GM21619 (cell line): ENCODE measurements at regions not wholly inside any gene's neighbourhood (a gene's known extent, or its start where the extent isn't known, plus 50 kb on each side); places are given as distances from the start of the nearest gene placed in this dataset.

ENCODE experiments used
- ATAC-seq: cut with Tn5 transposase; IDR thresholded peaks from one replicate; pipeline ENCODE4 v1.9.1; 2021; ENCODE audit not compliant: unreplicated experiment

DNA sequence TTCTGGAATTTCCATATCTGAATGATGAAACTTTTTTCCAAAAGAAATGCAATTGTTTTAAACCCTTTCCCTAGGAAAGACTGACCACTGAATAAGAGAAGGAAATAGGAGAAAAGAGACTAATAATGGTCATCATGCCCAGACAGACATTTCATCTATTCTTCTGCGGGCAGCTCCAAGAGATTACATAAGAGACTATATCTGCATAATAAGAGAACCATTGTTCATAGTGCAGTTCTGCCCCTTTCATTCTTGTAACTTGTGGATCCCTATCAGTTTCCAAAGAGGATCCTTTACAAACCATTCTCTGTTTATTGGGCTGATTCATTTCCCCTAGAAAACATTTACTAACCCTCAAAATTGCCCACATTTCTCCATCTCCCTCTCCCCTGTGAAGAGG lies 197.8 kb downstream of the FSCB start:
- no peak for ATAC-seq

DNA sequence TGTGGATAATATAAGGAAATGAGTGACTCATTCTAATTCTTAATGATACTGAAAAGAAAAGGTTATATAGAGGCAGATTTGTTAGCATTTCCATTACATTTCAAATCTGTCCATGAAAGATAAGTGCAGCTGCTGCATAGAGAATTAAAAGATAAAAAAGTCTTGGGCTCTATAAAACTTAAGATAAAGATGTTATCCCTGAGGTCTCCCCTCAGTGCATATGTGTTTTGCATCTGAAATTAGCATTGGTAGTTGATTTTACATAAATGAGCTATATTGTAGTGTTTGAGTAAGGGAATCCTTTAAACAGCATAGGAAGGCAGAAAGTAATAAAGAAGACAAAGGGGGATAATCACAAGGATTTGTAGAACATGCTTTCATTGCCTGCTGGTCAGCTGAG lies 206.2 kb downstream of the FSCB start:
- no peak for ATAC-seq

DNA sequence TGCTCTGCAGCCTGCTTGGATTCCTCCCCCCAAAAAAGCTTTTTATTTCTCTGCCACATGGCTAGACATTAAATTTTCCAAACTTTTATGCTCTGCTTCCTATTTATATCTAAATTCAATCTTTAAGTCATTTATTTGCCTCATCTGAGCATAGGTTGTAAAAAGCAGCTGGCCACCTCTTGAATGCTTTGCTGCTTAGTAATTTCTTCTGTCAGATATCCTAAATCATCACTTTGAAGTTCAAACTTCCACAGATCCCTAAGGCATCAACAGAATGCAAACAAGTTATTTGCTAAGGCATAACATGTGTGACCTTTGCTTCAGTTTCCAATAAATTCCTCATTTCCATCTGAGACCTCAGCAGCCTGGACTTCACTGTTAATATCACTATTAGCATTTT lies 209.6 kb downstream of the FSCB start:
- ATAC-seq, result no peak

DNA sequence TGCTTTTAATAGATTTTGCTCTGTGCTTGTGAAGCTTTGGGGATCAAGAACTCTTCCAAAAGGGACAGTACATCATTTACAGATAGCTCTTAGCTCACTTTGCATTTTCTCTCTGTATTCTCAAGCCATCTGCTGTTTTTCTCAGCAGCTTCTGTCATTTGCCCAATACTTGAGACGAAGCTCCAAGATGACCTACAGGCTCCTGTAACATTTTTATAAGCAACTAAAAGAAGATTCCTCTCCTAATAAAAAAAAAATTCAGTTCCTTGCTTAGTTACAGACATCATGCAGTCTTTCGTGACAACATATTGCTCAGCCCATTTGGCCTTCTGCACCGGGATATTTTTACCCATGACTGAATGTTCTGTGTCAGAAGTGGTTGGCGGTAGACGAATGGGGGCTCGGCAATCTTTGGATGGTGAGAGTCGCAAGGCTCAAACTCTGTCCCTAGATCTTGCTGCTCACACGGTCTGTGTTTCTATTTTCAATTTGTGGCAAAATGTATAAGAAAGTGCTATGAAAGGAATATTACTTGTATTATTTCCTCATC lies 215.6 kb downstream of the FSCB start:
- no peak for ATAC-seq

DNA sequence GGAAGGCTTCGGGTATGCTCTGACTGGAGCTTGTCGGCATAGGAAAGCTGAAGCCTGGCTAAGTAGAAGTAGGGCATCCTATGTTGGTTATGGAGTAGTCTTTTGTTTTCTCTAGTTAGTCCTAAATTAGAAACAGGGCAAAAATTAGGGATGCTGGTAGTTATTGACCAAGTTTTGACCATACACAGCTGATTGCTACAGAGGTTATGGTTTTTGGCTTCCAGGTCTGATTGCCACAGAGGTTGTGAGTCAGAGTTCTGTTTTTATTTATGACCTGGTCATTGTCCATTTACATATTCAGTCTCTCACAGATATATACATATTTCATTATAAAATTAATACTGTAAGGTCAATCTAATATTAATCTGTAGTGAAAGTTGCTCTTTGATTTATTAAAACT lies 219.2 kb downstream of the FSCB start:
- no peak for ATAC-seq

DNA sequence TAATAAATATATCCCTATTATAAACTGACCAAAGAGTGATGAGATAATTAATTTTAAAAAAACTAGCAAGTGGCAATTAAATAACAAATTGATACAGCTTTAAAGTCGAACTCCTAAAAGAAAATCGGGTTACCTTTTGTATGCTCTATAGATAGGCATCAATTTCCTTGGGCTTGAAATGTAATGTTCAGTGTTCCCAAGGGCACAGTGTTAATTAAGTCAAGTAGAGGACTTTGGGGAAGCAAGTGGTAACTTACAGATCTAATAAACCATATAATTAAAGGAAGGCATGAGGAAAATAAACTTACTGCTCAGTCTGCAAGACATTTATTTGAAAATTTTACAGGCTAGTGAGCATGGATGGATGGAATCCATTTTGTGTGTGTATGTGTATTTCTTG lies 220.9 kb downstream of the FSCB start:
- ATAC-seq, result no peak

DNA sequence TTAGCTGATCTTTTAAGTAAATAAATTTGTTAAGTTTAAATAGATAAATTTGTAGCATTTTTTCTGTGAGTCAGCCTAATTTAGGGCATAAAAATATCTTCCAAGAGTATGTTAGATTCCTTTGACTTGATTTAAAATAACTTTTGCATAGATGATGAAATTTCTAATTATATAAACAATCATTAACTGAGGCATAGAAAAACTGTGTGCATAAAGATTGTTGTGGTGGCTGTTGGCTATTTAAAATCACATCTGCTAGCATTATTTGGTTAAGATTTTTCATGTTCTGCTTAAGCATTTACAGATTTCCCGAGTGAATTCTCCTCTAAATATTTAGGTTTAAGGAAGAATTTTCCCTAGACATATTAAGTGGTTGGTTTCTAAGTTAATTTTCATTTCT lies 223.2 kb downstream of the FSCB start:
- ATAC-seq, result no peak

DNA sequence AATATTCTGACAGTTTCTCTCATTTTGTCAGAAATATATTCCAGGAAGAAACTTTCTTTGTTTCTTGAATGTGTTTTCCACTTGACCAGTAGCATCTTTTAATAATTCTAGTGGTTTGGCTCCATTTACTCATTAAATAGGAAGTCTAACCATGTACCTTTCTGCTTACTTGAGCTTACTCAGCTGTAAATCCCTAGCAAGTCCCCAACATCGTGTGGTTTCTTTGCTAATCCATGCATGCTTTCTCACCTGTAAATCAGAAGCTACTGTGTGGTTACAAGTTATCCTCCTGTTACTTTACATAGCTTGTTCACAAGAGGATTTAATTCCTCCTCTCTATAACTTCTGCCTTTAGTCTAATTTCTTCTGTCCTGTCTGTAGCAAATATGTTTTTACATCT lies 227.7 kb downstream of the FSCB start:
- peak; percentile 90 for ATAC-seq

DNA sequence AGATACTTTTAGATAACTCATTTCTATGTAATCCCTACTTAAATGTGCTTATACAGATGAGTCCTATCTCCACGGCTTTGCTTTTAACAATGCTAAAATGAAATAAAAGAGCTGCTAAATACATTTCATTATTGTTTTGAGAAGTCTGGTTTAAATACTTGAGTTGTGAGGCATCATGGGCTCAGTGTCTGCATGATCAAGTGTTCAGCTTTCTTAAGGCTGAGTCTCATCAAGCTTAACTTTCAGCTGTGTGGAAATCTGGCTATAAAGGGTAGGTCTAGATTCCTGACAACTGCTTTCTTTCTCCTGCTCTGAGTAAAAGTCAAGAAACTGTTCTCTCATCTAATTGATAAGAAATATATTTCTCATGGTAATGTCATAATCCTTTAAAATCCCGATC lies 235.4 kb downstream of the FSCB start:
- ATAC-seq, result no peak

DNA sequence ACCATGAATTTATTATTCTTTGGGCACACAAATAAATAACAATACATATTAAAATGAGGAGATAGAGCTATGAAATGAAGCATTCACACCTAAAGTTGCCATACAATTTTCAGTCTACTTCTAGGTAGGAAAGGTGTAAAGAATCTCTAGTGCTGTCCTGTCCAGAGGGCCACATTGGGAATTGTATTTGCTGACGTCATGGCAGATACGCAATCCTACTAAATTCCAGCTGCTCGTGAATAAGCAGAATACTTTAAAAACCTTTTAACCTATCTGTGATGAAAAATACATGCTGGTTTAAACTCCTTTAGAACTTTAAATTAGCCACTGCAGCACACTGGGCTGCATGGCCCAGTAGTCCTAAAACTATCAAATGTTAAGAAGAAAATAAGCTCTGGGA lies 236.1 kb downstream of the FSCB start:
- ATAC-seq, result no peak

DNA sequence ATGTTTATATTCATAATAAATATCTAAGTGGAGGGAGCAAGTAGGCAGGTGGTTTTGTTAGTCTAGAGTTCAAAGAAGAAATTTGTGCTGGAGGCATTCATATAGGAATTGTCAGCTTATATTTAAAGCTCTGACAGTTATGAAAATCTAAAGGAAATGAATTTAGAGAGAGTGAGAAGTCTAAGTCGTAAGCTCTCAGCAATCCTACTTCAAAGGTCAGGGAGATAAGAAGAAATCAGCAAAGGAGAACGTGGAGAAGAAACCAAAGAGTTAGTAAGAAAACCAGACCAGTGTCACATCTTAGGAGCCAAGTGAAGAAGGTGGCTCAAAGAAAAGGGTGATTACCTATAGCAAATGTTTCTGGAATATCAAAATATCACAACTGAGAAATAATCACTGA lies 241.8 kb downstream of the FSCB start:
- no peak for ATAC-seq

DNA sequence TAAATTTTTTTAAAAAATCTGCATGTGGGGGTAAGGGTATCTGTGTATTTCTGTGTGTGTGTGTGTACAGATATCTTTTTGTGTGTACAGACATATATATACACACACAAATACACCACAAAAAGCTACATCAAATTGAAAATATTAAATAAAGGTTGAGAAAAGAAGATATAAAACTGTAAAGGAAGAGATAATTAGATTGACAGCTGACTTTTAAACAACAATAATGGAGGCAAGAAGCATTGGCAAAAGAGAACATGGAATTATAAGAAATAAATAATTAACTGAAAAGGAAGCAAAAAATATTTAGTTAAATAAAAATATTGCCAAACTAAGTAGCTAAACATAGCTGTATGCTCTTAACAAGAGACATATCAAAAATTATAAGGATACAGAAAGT lies 291.4 kb downstream of the FSCB start:
- ATAC-seq, result no peak

DNA sequence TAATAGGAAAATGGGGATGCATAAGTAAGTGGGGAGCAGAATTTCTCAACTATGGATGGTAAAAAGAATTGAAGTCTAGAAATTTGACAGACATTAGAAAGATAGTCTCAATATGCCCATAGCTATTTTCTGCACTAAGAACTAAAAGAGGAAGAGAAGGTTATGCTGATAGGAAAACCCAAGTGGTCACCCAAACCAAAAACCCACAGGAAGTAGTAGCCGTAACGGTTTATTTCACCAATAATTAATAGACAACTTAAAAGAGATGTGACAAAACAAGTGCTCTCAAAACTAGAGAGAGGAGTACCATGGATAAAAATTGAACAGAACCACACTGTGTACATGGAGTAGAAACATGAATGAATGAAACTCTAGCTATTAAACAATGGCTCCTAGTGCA lies 295.4 kb downstream of the FSCB start:
- ATAC-seq, result no peak

DNA sequence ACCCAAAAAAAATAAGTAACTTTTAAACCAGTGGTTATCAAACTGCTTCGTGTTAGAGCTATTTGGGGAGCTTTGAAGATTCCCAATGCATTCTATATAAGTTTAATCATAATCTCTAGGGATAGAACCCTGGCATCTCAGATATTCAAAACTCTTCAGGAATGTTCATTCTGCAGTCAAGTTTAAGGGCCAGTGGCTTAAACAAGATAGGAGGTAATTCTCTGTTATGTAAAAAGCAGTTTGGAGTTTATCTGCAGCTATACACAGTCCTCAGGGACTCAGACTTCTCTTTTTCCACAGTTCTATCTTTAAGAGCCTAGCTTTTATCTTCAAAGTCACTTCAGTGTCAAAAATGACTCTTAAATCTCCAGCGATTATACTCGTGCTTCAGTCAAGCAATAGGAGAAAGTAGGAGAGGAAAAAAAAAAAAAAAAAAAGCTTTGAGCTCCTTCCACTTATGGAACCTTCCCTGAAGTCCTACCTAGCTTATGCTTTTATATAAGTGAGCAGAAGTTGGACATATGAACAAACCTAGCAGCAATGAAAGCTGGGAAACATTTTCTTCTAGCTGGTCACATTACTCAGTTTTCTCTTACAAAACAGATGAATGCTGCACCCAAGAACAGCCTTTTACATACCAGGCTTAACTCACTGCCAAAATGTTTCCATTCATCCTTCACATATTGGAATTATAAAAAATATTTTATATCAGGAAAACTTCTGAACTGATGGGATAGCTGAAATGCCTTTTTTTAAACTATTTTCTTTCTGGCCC lies 302.8 kb downstream of the FSCB start:
- ATAC-seq, result no peak

DNA sequence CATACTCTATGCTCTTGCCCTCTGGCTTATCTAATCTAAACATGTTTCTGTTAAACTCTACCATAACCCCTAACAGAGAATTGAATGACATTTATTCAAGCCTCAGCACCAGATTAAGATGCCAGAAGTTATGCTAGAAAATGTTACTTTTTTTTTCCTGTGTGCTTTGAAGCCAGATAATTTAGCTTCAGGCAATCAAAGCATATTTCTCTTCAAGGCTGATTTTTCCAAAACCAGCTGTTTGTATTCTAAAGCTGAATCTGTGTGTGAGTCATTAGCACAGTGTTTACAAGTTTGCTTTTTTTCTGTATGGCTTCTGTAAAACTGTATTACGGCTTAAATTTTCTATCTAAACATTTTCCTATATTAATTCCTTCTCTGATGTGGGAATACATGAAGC lies 326.1 kb downstream of the FSCB start:
- no peak for ATAC-seq

DNA sequence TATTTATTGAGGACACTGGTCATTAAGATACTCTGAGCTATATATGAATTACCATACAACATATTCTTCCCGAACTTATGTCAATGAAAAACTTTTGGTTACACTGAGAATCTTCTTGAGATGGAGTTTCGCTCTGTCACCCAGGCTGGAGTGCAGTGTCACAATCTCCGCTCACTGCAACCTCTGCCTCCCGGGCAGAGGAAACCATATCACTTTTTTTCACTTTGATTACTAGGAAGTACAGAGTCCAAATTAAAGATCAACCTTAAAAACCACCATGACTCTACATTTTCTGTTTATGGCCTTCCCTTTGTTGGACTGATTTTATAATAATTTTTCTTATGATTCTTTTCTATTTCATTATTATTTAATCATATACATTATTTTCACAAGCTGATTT lies 336.5 kb downstream of the FSCB start:
- ATAC-seq, result no peak

DNA sequence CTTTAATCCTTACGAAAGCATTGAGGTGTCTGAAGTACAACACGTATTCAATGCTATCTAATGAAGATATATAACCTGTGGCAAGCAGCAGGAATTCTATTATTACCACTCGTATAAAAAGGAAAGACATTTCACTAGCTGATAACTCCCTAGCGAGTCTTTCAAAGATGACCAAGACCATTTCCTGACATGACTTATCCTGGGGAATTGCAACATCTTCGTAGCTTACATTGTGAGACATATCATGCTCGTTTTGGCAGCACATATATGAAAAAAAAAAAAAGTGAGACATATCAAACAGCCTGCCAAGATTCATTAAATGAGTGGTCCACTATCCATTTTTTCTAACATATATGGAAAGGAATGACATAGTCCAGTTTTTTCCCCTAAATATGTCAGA lies 337.0 kb downstream of the FSCB start:
- ATAC-seq, result no peak

DNA sequence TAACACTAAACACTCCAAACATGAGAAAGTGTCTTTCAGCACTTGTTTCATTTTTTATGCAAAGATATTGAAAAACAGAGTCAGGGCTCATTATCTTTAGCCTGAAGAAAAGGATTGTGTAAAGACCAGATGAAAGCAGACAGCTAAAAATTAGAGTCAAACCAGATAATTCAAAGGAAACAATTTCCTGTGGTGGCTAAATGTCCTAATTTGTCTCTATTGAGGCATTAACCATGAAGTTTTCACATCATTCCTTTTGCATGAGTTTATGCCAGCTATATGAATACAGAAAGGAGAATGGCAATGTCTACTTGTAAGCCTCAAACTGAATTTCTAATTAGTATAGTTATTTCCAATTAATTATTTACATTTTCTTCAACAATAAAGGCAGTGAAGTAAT lies 338.5 kb downstream of the FSCB start:
- ATAC-seq, result no peak

DNA sequence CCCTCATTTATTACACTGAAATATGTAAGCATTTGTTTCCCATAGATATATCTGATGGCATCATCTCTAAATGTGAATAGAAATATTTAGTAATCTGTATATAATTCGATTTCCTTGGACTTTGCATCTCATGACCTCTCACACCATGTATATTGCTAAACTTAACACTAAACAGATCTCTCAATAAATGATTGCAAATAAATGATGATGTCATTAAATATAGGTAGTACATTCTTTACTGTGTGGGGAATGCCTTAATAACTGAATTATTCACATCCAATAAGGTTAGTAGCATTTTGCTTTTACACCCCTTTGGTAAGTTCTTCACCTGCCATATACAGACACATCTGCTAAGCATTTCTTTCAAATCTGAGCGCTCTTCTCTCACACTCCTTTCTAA lies 340.5 kb downstream of the FSCB start:
- no peak for ATAC-seq

DNA sequence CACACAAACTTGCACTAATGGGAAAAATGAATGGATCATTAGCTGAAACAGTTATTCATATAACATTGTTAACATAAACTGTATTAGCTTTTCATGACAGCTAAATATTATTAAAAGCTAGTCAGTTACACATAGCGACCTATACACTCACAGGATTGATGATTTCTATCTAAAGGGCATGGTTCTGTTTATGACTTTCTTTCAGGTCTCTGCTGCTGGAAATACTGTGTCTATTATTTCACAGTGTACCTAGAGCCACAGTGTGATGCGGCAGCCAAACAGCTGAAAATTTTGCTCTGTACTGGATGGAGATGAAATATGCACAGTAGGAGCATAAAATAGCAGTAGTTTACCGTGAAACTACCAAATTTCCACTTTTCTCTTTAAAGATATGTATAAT lies 341.1 kb downstream of the FSCB start:
- ATAC-seq, result no peak

DNA sequence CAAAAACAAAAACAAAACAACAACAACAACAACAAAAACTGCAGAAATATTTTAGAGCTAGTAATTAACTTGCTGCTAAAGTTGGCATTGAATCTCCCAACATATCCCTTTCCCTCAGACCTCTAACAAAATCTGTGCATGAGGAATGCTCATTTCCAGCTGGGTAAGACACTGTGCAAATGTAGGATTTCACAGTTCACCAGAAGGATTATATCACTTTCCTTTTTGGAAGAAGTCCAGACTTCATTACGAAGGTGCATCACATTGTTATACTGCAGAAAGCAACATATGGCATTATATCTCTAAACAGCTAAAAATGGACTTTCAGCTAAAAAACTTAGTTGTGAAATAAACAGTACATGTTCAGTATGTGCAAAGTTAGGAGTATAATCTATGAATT lies 341.8 kb downstream of the FSCB start:
- ATAC-seq, result no peak

DNA sequence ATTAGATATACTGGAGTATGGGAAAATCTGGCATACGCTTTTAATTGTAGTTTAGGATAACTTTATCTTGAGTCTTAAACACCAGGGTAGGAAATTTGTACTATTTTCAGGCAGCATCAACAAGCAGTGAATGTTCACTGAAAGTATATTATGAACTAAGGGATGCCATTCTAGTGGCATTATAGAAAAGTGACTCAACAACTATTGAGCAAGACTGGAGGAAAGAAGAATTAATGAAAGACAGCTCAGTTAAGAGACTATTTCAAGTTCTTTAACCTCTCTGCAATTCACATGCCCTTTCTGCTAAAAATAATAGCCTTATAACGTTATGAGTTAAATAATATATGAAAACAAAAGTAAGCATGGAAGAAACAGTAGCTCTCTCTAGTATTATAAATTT lies 343.1 kb downstream of the FSCB start:
- ATAC-seq, result no peak

DNA sequence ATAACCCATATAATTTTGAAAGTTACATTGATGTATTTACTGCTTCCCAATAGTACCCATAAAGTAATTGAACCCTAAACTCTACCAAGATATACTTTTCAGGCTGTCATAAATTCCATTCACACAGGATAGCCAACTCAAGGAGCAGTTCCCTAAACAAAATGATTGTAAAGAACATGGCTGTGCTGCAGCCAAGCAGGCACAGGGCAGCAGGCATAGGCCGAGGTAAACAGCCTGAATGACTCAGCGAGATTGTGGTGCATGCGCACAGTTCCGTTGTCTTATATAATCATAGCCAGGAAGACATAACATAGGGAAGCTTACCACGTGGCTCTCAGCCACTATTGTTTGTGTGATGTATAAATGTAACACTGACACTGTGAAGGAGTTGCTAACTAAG lies 344.9 kb downstream of the FSCB start:
- no peak for ATAC-seq
